ENCODE measurements at regions not wholly inside any gene's neighbourhood (a gene's known extent, or its start where the extent isn't known, plus 50 kb on each side); places are given as distances from the start of the nearest gene placed in this dataset.
"Not testable (repeated sequence)": the region's sequence is repeated elsewhere in the genome, so short reads cannot be mapped to it uniquely, and the experiment has no call there.

GRCh38 chr18:10319914-10320600, 134.4 kb upstream of the APCDD1 start:
- no peak for DNase-seq

- DNase-seq: no peak
Observed at GRCh38 chr18:10320791-10321190, 133.6 kb upstream of the APCDD1 start.

GRCh38 chr18:10321576-10321975, 132.9 kb upstream of the APCDD1 start:
- no peak for DNase-seq

- DNase-seq: no peak
Observed at GRCh38 chr18:10322004-10322403, 132.4 kb upstream of the APCDD1 start.

- DNase-seq: no peak
Observed at GRCh38 chr18:10322435-10322834, 132.0 kb upstream of the APCDD1 start.

GRCh38 chr18:10329101-10329500, 125.3 kb upstream of the APCDD1 start:
- DNase-seq: no peak

GRCh38 chr18:10330428-10330827, 124.0 kb upstream of the APCDD1 start:
- no peak for DNase-seq

- no peak for DNase-seq
Observed at GRCh38 chr18:10332452-10332851, 122.0 kb upstream of the APCDD1 start.

- DNase-seq: no peak
Observed at GRCh38 chr18:10336749-10337350, 117.6 kb upstream of the APCDD1 start.

- DNase-seq: no peak
Observed at GRCh38 chr18:10340821-10341220, 113.6 kb upstream of the APCDD1 start.

- DNase-seq: no peak
Observed at GRCh38 chr18:10343778-10344177, 110.7 kb upstream of the APCDD1 start.

- DNase-seq: no peak
Observed at GRCh38 chr18:10346749-10347415, 107.6 kb upstream of the APCDD1 start.

- no peak for DNase-seq
Observed at GRCh38 chr18:10349561-10349960, 104.9 kb upstream of the APCDD1 start.

- no peak for DNase-seq
Observed at GRCh38 chr18:10350661-10351060, 103.8 kb upstream of the APCDD1 start.

GRCh38 chr18:10351219-10351818, 103.1 kb upstream of the APCDD1 start:
- DNase-seq: no peak

- no peak for DNase-seq
Observed at GRCh38 chr18:10351858-10352257, 102.6 kb upstream of the APCDD1 start.

GRCh38 chr18:10352671-10353070, 101.8 kb upstream of the APCDD1 start:
- no peak for DNase-seq

GRCh38 chr18:10353791-10354190, 100.6 kb upstream of the APCDD1 start:
- DNase-seq: no peak

GRCh38 chr18:10354241-10354811, 100.1 kb upstream of the APCDD1 start:
- no peak for DNase-seq

GRCh38 chr18:10354890-10355289, 99.5 kb upstream of the APCDD1 start:
- DNase-seq: no peak

GRCh38 chr18:10356999-10357398, 97.4 kb upstream of the APCDD1 start:
- DNase-seq: not testable (repeated sequence)

GRCh38 chr18:10361660-10362059, 92.8 kb upstream of the APCDD1 start:
- DNase-seq: no peak

GRCh38 chr18:10365021-10365500, 89.4 kb upstream of the APCDD1 start:
- DNase-seq: no peak
